SK-N-SH (cell line): ENCODE measurements at regions not wholly inside any gene's neighbourhood (a gene's known extent, or its start where the extent isn't known, plus 50 kb on each side); places are given as distances from the start of the nearest gene placed in this dataset.

Experiments used
- CTCF ChIA-PET: fragments of 300-600, 350-600 bp; formaldehyde crosslinking; extraction: SDS; loops from one replicate; lab custom pipeline; 2021; lab: Yijun Ruan, JAX
- POLR2A ChIA-PET: fragments of 350-600 bp; sonication (Branson Sonifier 250); formaldehyde crosslinking; extraction: SDS; loops from one replicate; lab custom pipeline; 2020; ENCODE audit warnings: antibody characterized with exemption, inconsistent platforms; lab: Yijun Ruan, JAX
- DNase-seq: peaks from one replicate; pipeline ENCODE4 v3.0.0; 2012
- H2AFZ ChIP-seq: fragments of 200-600 bp; sonication (generic); 2 replicates; pipeline ENCODE4 v1.8.1; 2016; ENCODE audit warnings: antibody characterized with exemption, mild to moderate bottlenecking, low read depth
- H3F3A ChIP-seq: fragments of 200-600 bp; sonication (generic); replicated peaks from 2 replicates; pipeline ENCODE3; 2016; ENCODE audit warnings: antibody characterized with exemption, mild to moderate bottlenecking; ENCODE audit not compliant: insufficient read depth
- H3K27ac ChIP-seq, 2 experiments: fragments of 200-500 bp in 1 of 2; fragments of 200-600 bp in 1 of 2; sonication (Bioruptor generic) in 1 of 2; sonication (generic), shearing (Covaris generic) in 1 of 2; 2 replicates each; pipeline versions ENCODE4 v1.5.1 to v1.6.1; 2014 to 2016; ENCODE audit warnings: low read depth in 2 of 2, inconsistent platforms in 1 of 2, low read length in 1 of 2, mild to moderate bottlenecking in 1 of 2, mixed read lengths in 1 of 2
- H3K27me3 ChIP-seq: fragments of 200-600 bp; sonication (generic), shearing (Covaris generic); 2 replicates; pipeline ENCODE4 v1.6.1; 2016; ENCODE audit warnings: mixed run types; ENCODE audit not compliant: insufficient read depth
- H3K36me3 ChIP-seq, 2 experiments: fragments of 200-500 bp in 1 of 2; fragments of 200-600 bp in 1 of 2; sonication (Bioruptor generic) in 1 of 2; sonication (generic) in 1 of 2; replicated peaks in 1 of 2; 2 replicates each; pipeline versions ENCODE3 to v1.5.1; 2014 to 2016; ENCODE audit warnings: low read length in 1 of 2, mild to moderate bottlenecking in 1 of 2; ENCODE audit not compliant: insufficient read depth in 2 of 2, control insufficient read depth in 1 of 2
- H3K4me1 ChIP-seq, 2 experiments: fragments of 200-500 bp in 1 of 2; fragments of 200-600 bp in 1 of 2; sonication (Bioruptor generic) in 1 of 2; sonication (generic), shearing (Covaris generic) in 1 of 2; 2 replicates each; pipeline versions ENCODE4 v1.5.1 to v1.6.1; 2014 to 2016; ENCODE audit warnings: low read depth in 1 of 2, low read length in 1 of 2, mixed run types in 1 of 2; ENCODE audit not compliant: insufficient read depth in 2 of 2, control insufficient read depth in 1 of 2
- H3K4me2 ChIP-seq: fragments of 200-600 bp; sonication (generic), shearing (Covaris generic); 2 replicates; pipeline ENCODE4 v1.6.1; 2017; ENCODE audit warnings: mixed run types
- H3K4me3 ChIP-seq, 2 experiments: fragments of 200-500 bp in 1 of 2; fragments of 200-600 bp in 1 of 2; sonication (Bioruptor generic) in 1 of 2; sonication (generic), shearing (Covaris generic) in 1 of 2; 2 replicates each; pipeline versions ENCODE4 v1.5.1 to v1.8.1; 2014 to 2016; ENCODE audit warnings: low read depth in 2 of 2, inconsistent platforms in 1 of 2, low read length in 1 of 2, mild to moderate bottlenecking in 1 of 2, mixed read lengths in 1 of 2, moderate library complexity in 1 of 2
- H3K79me2 ChIP-seq: fragments of 200-600 bp; sonication (generic); 2 replicates; pipeline ENCODE4 v1.8.1; 2017; ENCODE audit warnings: mild to moderate bottlenecking; ENCODE audit not compliant: insufficient read depth
- H3K9ac ChIP-seq: fragments of 200-600 bp; sonication (generic); 2 replicates; pipeline ENCODE4 v1.6.1; 2017; ENCODE audit warnings: mixed run types
- H3K9me2 ChIP-seq: fragments of 200-600 bp; sonication (generic); 2 replicates; pipeline ENCODE4 v1.6.1; 2017; ENCODE audit warnings: mixed run types
- H3K9me3 ChIP-seq: fragments of 200-600 bp; sonication (generic); 2 replicates; pipeline ENCODE4 v1.6.1; 2017; ENCODE audit warnings: mixed run types, mild to moderate bottlenecking, moderate library complexity
- H4K20me1 ChIP-seq: fragments of 200-600 bp; sonication (generic); 2 replicates; pipeline ENCODE4 v1.6.1; 2017; ENCODE audit warnings: mild to moderate bottlenecking, mixed run types; ENCODE audit not compliant: insufficient read depth
- ELF1 ChIP-seq: IDR thresholded peaks from 2 replicates; pipeline ENCODE4 v1.4.0; 2012
- EP300 ChIP-seq, 2 experiments: IDR thresholded peaks; 2 replicates each; pipeline versions ENCODE4 v1.4.0 to v1.6.1; 2012; ENCODE audit warnings: borderline replicate concordance in 1 of 2, low read depth in 1 of 2, low read length in 1 of 2
- EZH2phosphoT487 ChIP-seq: fragments of 200-600 bp; sonication (generic); IDR thresholded peaks from 2 replicates; pipeline ENCODE4 v1.6.1; 2017; ENCODE audit warnings: low read depth, mixed run types, mild to moderate bottlenecking, antibody characterized with exemption, moderate library complexity, borderline replicate concordance
- FOXJ3 ChIP-seq: sonication (generic); formaldehyde crosslinking; IDR thresholded peaks from 2 replicates; pipeline ENCODE4 v1.5.1; 2020; ENCODE audit warnings: mild to moderate bottlenecking, missing genetic modification reagents
- MEF2A ChIP-seq: IDR thresholded peaks from 2 replicates; pipeline ENCODE4 v1.4.0; 2012; ENCODE audit warnings: low read depth, borderline replicate concordance
- MXI1 ChIP-seq: IDR thresholded peaks from 2 replicates; pipeline ENCODE4 v1.6.1; 2012; ENCODE audit warnings: mild to moderate bottlenecking, low read depth, low read length, improper control_type of control experiment
- NFIC ChIP-seq: IDR thresholded peaks from 2 replicates; pipeline ENCODE4 v1.4.0; 2012; ENCODE audit warnings: borderline replicate concordance
- NRF1 ChIP-seq: IDR thresholded peaks from 2 replicates; pipeline ENCODE4 v1.6.1; 2012; ENCODE audit warnings: low read depth, mild to moderate bottlenecking, low read length
- POLR2AphosphoS5 ChIP-seq: IDR thresholded peaks from 2 replicates; pipeline ENCODE4 v1.6.1; 2012; ENCODE audit warnings: low read depth, low read length
- RAD21 ChIP-seq: IDR thresholded peaks from 2 replicates; pipeline ENCODE4 v1.6.1; 2012; ENCODE audit warnings: mild to moderate bottlenecking, low read length
- RCOR1 ChIP-seq: fragments of 150-350 bp; IDR thresholded peaks from 2 replicates; pipeline ENCODE4 v1.6.1; 2017; ENCODE audit warnings: antibody characterized with exemption, low read length
- SIN3A ChIP-seq: IDR thresholded peaks from 2 replicates; pipeline ENCODE4 v1.6.1; 2012; ENCODE audit warnings: low read depth, mild to moderate bottlenecking, low read length, moderate library complexity, borderline replicate concordance
- TCF12 ChIP-seq: IDR thresholded peaks from 2 replicates; pipeline ENCODE4 v1.4.0; 2012
- YY1 ChIP-seq: IDR thresholded peaks from 2 replicates; pipeline ENCODE4 v1.4.0; 2012; ENCODE audit warnings: low read depth, mild to moderate bottlenecking
- WGBS: methylation state at CpG from one replicate; pipeline ENCODE4 v1.1.6; 2017; ENCODE audit warnings: low lambda C conversion rate; 5-methylcytosine and 5-hydroxymethylcytosine counted together
- TF ChIP-seq, protein P1 (sequence below): IDR thresholded peaks from 2 replicates; pipeline ENCODE4 v1.6.1; 2012; ENCODE audit warnings: mild to moderate bottlenecking, low read depth, low read length, moderate library complexity
- TF ChIP-seq, protein P2 (sequence below): IDR thresholded peaks from 2 replicates; pipeline ENCODE4 v1.4.0; 2012; ENCODE audit warnings: low read depth, borderline replicate concordance
- TF ChIP-seq, protein P3 (sequence below): IDR thresholded peaks from 2 replicates; pipeline ENCODE4 v1.4.0; 2012; ENCODE audit warnings: low read depth, borderline replicate concordance
- TF ChIP-seq, protein P4 (sequence below): IDR thresholded peaks from 2 replicates; pipeline ENCODE4 v1.4.0; 2012; ENCODE audit warnings: low read depth
- TF ChIP-seq, protein P5 (sequence below): fragments of 200-600 bp; sonication (generic); IDR thresholded peaks from 2 replicates; pipeline ENCODE4 v1.6.1; 2017; ENCODE audit warnings: antibody characterized with exemption, mild to moderate bottlenecking, moderate library complexity
- TF ChIP-seq, protein P6 (sequence below): IDR thresholded peaks from 2 replicates; pipeline ENCODE4; 2012

DNA sequence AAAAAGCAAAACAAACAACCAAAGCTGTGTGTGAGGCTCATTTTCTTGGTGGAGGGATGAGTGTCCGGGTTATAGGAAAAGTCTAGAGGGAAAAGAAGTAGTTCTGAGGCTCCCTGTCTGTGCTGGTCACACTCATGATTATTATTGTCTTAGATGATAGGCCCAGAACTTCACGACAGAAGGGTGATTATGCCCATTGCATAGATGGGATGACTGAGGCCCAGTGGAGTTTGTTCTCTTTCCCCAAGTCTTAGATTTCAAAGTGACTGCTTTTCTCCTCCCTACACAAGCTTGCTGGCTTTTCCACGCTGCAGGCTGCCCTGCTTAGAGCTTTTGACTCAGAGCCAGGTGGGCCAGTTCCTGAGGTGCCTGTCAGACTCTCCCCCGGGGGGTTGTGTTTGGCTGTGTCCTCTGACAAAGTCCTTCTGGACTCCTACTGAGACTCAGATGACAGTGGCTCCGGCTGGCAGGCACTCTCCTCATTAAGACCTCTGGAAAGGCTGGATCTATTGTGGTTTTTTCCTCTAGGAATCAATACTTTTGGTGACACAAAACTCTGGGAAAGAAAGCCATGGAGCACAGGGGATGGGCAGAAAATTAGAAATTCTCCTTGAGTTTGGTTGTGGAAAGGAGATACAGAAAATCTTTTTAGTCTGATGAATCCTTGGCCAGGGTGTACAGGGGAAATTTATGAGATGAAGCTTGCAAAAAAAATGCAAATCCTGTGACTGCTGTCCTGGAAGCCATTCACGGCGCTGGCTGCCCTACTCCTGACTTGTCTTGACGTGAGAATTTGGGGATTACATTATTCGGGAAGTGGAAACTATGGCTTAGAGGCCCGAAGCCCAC is 120.9 kb downstream of the NSG2 start:
- Histone ChIP-seq H3K9me3 (no peaks in the 10 kb centered on the region), H3K4me3 (no peak overlapping the region), H3K79me2 (no peaks in the 10 kb centered on the region), H3K27ac (no peak overlapping the region; a peak in 1 of 4 replicates), H3K27me3 (no peaks in the 10 kb centered on the region), H3K9ac (no peak overlapping the region), H3F3A (no peaks in the 10 kb centered on the region), H2AFZ (no peak overlapping the region), H3K9me2 (no peaks in the 10 kb centered on the region), H3K4me1 (peaks cover 0 to 2% of the 10 kb centered on the region in 2 experiments; a peak in 1 of 4 replicates), H3K4me2 (no peak overlapping the region), H4K20me1 (no peaks in the 10 kb centered on the region), H3K36me3 (no peaks in the 10 kb centered on the region)
- 42% methylated on average over 8 of the region's 10 CpGs for WGBS
- TF ChIP-seq ELF1 (no peak), NFIC (no peak), SIN3A (no peak), EZH2phosphoT487 (no peak), RCOR1 (no peak), EP300 (IDR thresholded peaks at IDR 0.05; ENCODE audit: borderline replicate concordance in 1 of 2, low read depth in 1 of 2, low read length in 1 of 2) (no peak), FOXJ3 (CRISPR knock-in tag) (no peak), YY1 (no peak), TCF12 (no peak), RAD21 (no peak), POLR2AphosphoS5 (no peak), NRF1 (no peak), MXI1 (no peak), MEF2A (no peak)
- TF ChIP-seq, protein P1, sequence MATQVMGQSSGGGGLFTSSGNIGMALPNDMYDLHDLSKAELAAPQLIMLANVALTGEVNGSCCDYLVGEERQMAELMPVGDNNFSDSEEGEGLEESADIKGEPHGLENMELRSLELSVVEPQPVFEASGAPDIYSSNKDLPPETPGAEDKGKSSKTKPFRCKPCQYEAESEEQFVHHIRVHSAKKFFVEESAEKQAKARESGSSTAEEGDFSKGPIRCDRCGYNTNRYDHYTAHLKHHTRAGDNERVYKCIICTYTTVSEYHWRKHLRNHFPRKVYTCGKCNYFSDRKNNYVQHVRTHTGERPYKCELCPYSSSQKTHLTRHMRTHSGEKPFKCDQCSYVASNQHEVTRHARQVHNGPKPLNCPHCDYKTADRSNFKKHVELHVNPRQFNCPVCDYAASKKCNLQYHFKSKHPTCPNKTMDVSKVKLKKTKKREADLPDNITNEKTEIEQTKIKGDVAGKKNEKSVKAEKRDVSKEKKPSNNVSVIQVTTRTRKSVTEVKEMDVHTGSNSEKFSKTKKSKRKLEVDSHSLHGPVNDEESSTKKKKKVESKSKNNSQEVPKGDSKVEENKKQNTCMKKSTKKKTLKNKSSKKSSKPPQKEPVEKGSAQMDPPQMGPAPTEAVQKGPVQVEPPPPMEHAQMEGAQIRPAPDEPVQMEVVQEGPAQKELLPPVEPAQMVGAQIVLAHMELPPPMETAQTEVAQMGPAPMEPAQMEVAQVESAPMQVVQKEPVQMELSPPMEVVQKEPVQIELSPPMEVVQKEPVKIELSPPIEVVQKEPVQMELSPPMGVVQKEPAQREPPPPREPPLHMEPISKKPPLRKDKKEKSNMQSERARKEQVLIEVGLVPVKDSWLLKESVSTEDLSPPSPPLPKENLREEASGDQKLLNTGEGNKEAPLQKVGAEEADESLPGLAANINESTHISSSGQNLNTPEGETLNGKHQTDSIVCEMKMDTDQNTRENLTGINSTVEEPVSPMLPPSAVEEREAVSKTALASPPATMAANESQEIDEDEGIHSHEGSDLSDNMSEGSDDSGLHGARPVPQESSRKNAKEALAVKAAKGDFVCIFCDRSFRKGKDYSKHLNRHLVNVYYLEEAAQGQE: no peak
- TF ChIP-seq, protein P2, sequence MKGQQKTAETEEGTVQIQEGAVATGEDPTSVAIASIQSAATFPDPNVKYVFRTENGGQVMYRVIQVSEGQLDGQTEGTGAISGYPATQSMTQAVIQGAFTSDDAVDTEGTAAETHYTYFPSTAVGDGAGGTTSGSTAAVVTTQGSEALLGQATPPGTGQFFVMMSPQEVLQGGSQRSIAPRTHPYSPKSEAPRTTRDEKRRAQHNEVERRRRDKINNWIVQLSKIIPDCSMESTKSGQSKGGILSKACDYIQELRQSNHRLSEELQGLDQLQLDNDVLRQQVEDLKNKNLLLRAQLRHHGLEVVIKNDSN: no peak
- TF ChIP-seq, protein P3, sequence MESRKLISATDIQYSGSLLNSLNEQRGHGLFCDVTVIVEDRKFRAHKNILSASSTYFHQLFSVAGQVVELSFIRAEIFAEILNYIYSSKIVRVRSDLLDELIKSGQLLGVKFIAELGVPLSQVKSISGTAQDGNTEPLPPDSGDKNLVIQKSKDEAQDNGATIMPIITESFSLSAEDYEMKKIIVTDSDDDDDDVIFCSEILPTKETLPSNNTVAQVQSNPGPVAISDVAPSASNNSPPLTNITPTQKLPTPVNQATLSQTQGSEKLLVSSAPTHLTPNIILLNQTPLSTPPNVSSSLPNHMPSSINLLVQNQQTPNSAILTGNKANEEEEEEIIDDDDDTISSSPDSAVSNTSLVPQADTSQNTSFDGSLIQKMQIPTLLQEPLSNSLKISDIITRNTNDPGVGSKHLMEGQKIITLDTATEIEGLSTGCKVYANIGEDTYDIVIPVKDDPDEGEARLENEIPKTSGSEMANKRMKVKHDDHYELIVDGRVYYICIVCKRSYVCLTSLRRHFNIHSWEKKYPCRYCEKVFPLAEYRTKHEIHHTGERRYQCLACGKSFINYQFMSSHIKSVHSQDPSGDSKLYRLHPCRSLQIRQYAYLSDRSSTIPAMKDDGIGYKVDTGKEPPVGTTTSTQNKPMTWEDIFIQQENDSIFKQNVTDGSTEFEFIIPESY: no peak
- TF ChIP-seq, protein P4, sequence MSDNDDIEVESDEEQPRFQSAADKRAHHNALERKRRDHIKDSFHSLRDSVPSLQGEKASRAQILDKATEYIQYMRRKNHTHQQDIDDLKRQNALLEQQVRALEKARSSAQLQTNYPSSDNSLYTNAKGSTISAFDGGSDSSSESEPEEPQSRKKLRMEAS: no peak
- TF ChIP-seq, protein P5, sequence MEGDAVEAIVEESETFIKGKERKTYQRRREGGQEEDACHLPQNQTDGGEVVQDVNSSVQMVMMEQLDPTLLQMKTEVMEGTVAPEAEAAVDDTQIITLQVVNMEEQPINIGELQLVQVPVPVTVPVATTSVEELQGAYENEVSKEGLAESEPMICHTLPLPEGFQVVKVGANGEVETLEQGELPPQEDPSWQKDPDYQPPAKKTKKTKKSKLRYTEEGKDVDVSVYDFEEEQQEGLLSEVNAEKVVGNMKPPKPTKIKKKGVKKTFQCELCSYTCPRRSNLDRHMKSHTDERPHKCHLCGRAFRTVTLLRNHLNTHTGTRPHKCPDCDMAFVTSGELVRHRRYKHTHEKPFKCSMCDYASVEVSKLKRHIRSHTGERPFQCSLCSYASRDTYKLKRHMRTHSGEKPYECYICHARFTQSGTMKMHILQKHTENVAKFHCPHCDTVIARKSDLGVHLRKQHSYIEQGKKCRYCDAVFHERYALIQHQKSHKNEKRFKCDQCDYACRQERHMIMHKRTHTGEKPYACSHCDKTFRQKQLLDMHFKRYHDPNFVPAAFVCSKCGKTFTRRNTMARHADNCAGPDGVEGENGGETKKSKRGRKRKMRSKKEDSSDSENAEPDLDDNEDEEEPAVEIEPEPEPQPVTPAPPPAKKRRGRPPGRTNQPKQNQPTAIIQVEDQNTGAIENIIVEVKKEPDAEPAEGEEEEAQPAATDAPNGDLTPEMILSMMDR: no peak
- TF ChIP-seq, protein P6, sequence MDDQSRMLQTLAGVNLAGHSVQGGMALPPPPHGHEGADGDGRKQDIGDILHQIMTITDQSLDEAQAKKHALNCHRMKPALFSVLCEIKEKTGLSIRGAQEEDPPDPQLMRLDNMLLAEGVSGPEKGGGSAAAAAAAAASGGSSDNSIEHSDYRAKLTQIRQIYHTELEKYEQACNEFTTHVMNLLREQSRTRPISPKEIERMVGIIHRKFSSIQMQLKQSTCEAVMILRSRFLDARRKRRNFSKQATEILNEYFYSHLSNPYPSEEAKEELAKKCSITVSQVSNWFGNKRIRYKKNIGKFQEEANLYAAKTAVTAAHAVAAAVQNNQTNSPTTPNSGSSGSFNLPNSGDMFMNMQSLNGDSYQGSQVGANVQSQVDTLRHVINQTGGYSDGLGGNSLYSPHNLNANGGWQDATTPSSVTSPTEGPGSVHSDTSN: no peak
- ChIA-PET POLR2A (no interaction called here), CTCF (interaction anchor here (1.2 to 2.5 kb wide), 2 partner anchors 51 to 120 kb away, joined by 3 to 6 read pairs; partner anchors contain the start of gene NSG2)
- no peak for DNase-seq
